KG1 (cell line): ENCODE measurements at regions not wholly inside any gene's neighbourhood (a gene's known extent, or its start where the extent isn't known, plus 50 kb on each side); places are given as distances from the start of the nearest gene placed in this dataset.
"Not testable (repeated sequence)": the region's sequence is repeated elsewhere in the genome, so short reads cannot be mapped to it uniquely, and the experiment has no call there.

Experiments used
- DNase-seq: peaks from one replicate; lab custom pipeline; 2025; lab: John Stamatoyannopoulos, UW

DNA sequence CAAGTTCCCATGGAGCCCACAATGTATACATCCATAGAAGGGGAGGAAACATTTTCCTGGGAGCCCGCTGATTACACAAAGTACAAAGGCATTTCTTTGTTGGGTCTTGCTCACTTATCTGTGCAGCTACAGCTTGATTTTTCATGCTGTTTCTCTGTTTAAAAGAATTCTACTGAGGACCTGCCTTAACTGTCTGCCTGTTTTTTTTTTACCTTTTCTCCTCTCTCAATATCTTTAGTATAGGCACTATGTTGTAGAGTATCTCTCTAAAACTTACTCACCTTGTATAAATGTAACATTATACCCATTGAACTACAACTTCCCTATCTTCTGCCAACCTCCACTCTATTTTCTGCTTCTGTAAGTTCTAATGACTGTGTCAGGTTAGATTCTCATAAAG lies 494.6 kb upstream of the EPHA5 start:
- no peak for DNase-seq

DNA sequence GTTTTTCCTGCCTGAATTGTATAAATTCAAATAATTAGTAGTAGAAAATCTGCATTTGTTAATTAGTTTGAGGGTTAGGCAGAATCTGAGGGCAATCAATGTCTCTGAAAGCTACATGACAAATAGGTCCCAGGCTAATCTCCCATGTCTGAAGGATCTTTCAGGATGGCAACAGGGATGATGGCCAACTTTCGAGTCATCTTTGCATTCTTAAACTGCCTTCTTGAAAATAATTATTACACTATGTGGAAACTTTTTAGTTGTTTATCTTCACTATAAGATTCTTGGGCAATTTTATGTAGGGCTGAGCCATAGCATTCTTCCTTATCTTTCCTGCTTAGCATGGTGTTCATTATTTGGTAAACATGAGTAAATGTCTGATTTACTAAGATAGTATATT lies 490.3 kb upstream of the EPHA5 start:
- DNase-seq, result no peak

DNA sequence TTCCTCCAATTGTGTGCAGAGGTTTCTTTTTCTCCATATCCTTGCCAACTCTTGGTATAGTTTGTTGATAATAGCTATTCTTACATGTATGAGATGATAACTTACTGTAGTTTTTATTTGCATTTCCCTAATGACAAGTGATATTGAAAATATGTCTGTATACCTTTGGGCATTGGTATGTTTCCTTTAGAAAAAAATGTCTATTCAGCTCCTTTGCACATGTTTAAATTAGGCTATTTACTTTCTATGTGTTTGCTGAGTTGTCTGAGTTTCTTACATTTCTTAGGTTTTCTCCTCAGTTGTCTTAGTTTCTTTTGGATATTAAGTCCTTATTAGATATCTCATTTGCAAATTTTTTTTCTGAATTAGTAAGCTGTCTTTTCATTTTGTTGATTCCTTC lies 487.3 kb upstream of the EPHA5 start:
- no peak for DNase-seq

DNA sequence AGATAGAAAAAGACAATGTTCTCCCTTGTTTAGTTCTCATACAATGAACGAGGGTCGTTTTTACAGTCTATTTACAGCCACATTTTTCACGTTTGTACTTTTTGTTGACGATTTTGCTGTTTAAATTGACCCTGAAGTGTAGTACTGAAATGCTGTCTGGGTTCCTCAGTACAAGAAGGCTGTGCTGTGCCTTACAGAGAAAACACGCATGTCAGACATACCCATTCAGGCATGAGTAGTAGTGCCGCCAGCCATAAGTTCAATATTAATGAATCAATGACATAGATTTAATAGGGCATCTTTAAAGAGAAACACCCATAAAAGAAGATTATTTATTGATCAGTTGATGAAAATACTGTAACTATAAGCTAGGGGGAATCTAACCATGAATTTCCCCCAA lies 459.8 kb upstream of the EPHA5 start:
- DNase-seq, result no peak

DNA sequence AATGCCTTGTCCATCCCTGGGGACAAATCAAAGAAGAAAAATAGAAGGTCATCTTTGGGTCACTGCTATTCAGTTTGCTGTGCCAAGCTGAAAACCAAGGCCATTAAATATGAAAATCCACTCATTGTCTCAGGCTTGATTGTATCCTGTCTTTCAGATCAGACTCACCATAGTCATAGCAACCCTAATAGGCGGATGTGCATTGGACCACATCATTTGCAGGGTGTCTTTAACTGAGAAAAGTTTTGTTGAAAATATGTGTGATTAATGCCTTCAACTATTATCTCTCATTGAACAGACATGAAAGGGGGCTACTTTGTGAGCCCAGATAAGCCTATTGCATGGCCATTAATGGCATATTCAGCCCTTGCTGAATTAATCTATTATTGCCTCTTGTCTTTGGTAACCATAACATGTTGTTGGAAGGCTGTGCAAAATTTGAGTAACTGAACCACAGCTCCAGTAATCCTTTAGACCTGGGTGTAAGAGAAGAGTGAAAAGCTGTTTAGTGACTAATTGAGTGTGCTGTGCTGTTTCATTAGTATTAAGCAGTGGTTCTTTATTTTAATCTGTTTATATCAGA lies 453.6 kb upstream of the EPHA5 start:
- no peak for DNase-seq

DNA sequence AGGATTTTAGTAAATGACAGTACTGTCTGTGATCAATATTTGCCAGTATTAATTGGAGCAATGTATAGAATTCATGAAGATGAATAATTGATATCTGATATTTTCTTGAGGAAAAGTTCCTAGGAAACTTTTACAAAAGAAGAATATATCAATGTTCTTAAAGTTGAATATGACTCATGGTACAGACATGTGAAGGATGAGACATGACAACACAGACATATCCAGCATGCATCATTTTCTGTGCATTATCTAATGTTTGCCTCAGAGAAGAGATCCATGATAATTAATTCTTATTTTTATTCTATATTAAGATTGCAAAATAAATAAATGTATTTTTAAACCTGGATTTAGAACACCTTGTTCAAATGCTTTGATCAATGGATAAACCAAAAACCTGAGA lies 452.9 kb upstream of the EPHA5 start:
- DNase-seq, result no peak

DNA sequence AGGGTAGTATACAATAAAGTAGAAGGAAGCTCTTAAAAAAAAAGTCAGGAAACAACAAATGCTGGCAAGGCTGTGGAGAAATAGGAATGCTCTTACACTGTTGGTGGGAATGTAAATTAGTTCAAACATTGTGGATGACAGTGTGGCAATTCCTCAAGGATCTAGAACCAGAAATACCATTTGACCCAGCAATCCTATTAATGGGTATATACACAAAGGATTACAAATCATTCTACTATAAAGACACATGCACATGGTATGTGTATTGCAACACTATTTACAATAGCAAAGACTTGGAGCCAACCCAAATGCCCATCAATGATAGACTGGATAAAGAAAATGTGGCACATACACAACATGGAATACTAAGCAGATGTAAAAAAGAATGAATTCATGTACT lies 444.9 kb upstream of the EPHA5 start:
- not testable (repeated sequence) for DNase-seq

DNA sequence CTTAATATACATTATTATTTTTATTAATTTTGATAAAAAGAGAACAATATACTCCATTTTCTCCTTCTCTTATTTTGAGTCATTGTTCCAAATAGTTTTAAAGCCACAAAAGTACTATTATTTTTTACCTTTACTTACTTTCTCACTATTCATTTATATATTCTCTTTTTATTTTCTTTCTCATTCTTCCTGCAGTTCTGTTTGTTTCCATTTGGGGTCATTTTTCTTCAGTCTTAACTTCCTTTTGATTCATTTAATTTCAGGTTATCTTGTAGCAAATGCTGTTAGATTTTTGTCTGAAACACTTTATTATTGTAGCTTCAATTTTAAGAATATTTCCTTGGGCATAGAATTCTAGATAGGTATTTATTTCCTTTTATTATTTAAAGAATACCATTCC lies 438.6 kb upstream of the EPHA5 start:
- no peak for DNase-seq

DNA sequence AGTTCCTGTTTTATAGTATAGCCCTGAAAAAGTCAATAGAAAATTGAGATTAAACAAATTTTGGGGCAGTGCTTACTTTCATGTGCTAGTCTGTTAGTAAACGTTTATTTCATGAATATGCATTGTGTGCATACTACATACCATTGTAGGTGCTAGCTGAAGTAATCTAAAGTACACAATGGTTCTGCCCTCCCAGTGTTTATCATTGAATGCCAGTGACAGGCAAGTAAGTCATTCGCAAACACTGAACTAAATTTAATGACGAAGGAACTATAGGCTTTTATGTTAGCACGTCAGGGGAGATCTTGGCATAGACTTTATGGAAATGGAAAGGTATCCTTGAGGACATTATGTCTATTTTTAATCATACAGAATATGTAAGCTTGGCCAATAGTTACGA lies 426.9 kb upstream of the EPHA5 start:
- DNase-seq, result no peak

- no peak for DNase-seq
These were observed 424.8 kb upstream of the EPHA5 start for GRCh38 chr4:66095065-66095464.

- no peak for DNase-seq
These were observed 423.8 kb upstream of the EPHA5 start for GRCh38 chr4:66094070-66094469.

- DNase-seq, result no peak
These were observed 421.5 kb upstream of the EPHA5 start for GRCh38 chr4:66091786-66092185.

- DNase-seq, result no peak
These were observed 403.7 kb upstream of the EPHA5 start for GRCh38 chr4:66073961-66074360.

DNA sequence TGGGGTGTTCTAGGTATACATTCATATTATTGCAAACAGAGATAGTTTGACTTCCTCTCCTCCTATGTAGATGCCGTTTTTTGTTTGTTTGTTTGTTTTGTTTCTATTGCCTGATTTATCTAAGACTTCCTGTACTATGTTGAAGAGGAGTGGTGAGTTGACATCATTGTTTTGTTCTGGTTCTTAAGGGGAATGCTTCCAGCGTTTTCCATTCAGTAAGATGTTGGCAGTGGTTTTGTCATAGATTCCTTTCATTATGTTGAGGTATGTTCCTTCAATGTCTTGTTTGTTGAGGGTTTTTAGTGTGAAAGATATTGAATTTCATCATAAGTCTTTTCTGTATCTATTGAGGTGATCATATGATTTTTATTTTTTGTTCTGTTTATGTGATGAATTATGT lies 401.6 kb upstream of the EPHA5 start:
- DNase-seq, result no peak

GRCh38 chr4:66062921-66063320 lies 392.6 kb upstream of the EPHA5 start:
- no peak for DNase-seq

GRCh38 chr4:66062044-66062443 lies 391.8 kb upstream of the EPHA5 start:
- no peak for DNase-seq

- no peak for DNase-seq
These were observed 389.3 kb upstream of the EPHA5 start for GRCh38 chr4:66059556-66059955.

GRCh38 chr4:66059136-66059535 lies 388.8 kb upstream of the EPHA5 start:
- DNase-seq, result no peak

GRCh38 chr4:66055999-66056398 lies 385.7 kb upstream of the EPHA5 start:
- no peak for DNase-seq

GRCh38 chr4:66052426-66052825 lies 382.1 kb upstream of the EPHA5 start:
- DNase-seq, result no peak

DNA sequence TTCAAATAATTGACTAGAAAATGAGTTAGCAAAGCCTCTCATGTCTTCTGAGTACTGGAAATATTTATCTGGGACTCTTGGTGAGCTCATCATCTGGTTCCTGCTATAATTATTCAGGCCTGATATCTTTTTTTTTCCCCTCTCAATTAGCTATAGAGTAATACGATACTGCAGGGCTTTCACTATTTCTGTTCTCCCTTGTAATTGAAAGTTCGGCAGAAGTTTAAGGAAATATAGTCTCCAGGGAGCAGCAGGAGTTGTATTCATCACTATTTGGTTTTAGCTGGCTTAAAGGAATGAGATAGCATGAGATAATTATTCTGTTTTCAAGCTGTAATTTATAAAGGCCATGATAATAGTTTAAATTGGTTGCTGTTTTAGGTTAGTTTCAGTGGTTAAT lies 378.6 kb upstream of the EPHA5 start:
- DNase-seq, result no peak

GRCh38 chr4:66045913-66046312 lies 375.6 kb upstream of the EPHA5 start:
- no peak for DNase-seq

DNA sequence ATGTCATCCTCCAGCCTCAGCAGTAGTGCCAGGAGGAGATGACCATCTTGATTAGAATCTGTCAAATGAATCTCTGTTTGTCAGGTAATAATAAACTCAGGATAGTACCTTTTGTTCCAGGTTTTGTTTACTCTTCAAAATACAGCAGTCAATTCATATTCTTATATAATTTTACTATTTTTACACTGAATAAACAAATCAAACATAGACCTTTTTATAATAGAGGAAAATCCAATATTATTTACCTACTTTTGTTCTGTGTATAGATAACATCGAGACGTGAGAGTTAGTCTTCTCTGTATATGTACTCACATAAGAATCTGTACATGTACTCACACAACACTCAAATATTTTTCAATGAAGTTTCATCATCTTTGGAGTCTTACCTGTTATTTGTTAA lies 365.4 kb upstream of the EPHA5 start:
- no peak for DNase-seq

DNA sequence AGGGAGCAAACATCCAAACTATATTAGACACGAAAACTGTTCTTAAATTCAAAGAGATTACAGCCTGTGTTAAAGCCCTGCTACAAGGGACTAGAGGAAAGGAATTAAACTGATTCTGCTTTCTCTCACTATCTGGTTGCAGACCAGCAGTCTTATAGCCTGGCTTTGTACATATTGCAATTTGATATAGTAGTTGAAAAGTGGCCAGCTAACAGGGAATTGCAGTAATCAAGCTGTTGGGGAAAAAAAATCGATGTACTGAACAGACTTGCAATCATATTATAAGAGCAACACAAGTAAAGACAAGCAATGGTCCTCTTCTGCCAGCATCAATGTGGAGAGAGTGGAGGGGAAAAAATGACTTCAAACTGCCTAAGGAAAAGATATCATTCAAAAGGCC lies 364.4 kb upstream of the EPHA5 start:
- DNase-seq, result no peak

DNA sequence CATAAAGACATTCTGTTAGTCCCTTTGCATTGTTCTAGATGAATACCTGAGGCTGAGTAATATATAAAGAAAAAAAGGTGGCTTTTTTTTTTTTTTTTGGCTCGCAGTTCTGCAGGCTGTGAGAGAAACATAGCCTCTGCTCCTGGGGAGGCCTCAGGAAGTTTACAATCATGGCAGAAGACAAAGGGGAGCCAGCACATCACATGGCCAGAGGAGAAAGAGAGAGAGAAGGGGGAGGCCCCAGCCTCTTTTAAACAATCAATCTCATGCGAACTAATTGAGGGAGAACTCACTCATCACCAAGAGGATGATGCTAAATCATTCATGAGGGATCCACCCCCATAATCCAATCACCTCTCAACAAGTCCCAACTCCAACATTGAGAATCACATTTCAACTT lies 364.0 kb upstream of the EPHA5 start:
- no peak for DNase-seq
